ENCODE measurements at regions not wholly inside any gene's neighbourhood (a gene's known extent, or its start where the extent isn't known, plus 50 kb on each side); places are given as distances from the start of the nearest gene placed in this dataset.

GRCh38 chr2:166784296-166784946 is 103.9 kb upstream of the XIRP2 start:
- no peak overlapping the region; the same call in 1 of the 2 replicates for H3K4me2 ChIP-seq
- no peaks in the 10 kb centered on the region for H3K27me3 Mint-ChIP-seq (ENCODE audit: insufficient read depth, low read depth, poor library complexity)
- H3K9me3 Mint-ChIP-seq: no peaks in the 10 kb centered on the region
- no peaks in the 10 kb centered on the region for H3F3A ChIP-seq (replicated peaks; ENCODE audit: low read depth)
- no peaks in the 10 kb centered on the region for H3K79me2 ChIP-seq (replicated peaks; ENCODE audit: insufficient read depth)
- DNase-seq (ENCODE audit: low spot score) (no peak), ATAC-seq (no peak)
- no peaks in the 10 kb centered on the region for H3K36me3 Mint-ChIP-seq (ENCODE audit: low read depth)
- H3K4me3 ChIP-seq: no peak overlapping the region
- no peaks in the 10 kb centered on the region for H3K36me3 ChIP-seq (ENCODE audit: insufficient read depth)
- TF ChIP-seq ZNF114 (CRISPR knock-in tag; IDR thresholded peaks at IDR 0.05) (no peak), ZNF462 (CRISPR knock-in tag; IDR thresholded peaks at IDR 0.05) (no peak), STAT1 (IDR thresholded peaks at IDR 0.05; ENCODE audit: unreplicated experiment) (no peak), CREB1 (CRISPR knock-in tag; IDR thresholded peaks at IDR 0.05; ENCODE audit: low read depth) (no peak), POLR2AphosphoS5 (IDR thresholded peaks at IDR 0.05; ENCODE audit: low read depth) (no peak), EZH2phosphoT487 (IDR thresholded peaks at IDR 0.05; ENCODE audit: unreplicated experiment) (no peak), ZNF331 (CRISPR knock-in tag; IDR thresholded peaks at IDR 0.05; ENCODE audit: low read depth) (no peak), ETS1 (IDR thresholded peaks at IDR 0.05) (no peak), JUNB (IDR thresholded peaks at IDR 0.05; ENCODE audit: unreplicated experiment) (no peak), NANOG (IDR thresholded peaks at IDR 0.05; ENCODE audit: borderline replicate concordance) (no peak), REST (IDR thresholded peaks at IDR 0.05; ENCODE audit: unreplicated experiment) (no peak), CTCF (conservative IDR thresholded peaks at IDR 0.05; ENCODE audit: low read depth in 2 of 2) (no peak), EZH2 (IDR thresholded peaks at IDR 0.05; ENCODE audit: low read depth, unreplicated experiment) (no peak)
- H3K9me2 ChIP-seq (ENCODE audit: insufficient read depth): no peaks in the 10 kb centered on the region; the same call in 1 of the 2 replicates
- H3K4me3 Mint-ChIP-seq: no peak overlapping the region
- peaks cover 33% of the 10 kb centered on the region for H3K4me1 Mint-ChIP-seq
- H3K27me3 ChIP-seq (ENCODE audit: insufficient read depth): no peaks in the 10 kb centered on the region
- H3K4me1 ChIP-seq (ENCODE audit: insufficient read depth): peaks cover 20% of the 10 kb centered on the region
- H4K20me1 ChIP-seq (replicated peaks; ENCODE audit: insufficient read depth): no peaks in the 10 kb centered on the region
- H2AFZ ChIP-seq: no peak overlapping the region
- H3K27ac ChIP-seq (ENCODE audit: low read depth): no peak overlapping the region
- no peak overlapping the region for H3K27ac Mint-ChIP-seq

Measured in GM23338 (cell line).